A204.1 (cell line): ENCODE measurements at regions not wholly inside any gene's neighbourhood (a gene's known extent, or its start where the extent isn't known, plus 50 kb on each side); places are given as distances from the start of the nearest gene placed in this dataset.

Experiments
- FAIRE-seq: peaks from 2 replicates; lab custom pipeline; 2012; peaks lifted over from hg19 to GRCh38; lab: Jason Lieb, UNC

DNA sequence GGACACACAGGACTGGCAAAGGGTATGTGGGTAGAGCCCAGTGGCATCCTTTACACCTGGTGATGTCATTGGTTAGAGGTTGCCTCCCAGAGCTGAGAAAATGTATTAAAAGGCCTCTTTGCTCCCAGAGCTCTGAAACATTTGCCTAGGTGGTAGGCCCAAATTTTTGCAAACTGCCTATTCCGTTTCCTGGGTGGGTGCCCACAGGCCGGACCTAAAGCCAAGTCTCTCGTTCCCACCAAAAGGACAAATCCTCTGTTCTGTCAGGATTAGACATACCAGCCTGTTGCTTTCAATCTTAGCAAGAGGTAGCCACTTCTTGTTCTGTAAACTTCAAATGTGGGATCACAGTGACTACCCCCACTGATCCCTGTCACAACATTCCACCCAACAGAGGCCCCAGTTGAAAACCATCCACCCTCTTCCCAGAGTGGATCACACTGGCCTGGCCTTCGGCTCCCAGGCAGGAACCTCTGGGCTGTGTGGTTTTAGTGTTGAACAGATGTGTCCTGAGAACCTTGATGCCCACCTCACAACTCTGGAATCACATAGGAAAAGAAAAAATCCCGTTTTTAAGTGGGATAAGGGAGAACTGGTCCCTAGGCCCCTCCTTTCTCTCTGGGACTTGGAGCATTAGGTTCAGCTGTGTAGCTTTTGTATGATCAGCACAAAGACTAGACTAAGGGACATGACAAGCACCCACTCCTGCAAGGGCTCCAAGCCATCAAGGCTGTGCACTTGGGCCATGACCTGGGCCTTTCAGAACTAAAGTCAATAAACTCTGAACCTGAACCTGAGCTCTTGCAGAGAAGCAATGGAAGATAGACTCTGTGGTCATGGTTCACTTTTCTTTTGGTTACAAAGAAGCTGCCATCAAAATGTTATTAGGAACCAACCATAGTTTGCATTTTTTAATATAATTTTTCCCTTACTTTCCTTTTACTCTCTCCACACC is 211.3 kb downstream of the CYP26B1 start:
- FAIRE-seq = no peak

DNA sequence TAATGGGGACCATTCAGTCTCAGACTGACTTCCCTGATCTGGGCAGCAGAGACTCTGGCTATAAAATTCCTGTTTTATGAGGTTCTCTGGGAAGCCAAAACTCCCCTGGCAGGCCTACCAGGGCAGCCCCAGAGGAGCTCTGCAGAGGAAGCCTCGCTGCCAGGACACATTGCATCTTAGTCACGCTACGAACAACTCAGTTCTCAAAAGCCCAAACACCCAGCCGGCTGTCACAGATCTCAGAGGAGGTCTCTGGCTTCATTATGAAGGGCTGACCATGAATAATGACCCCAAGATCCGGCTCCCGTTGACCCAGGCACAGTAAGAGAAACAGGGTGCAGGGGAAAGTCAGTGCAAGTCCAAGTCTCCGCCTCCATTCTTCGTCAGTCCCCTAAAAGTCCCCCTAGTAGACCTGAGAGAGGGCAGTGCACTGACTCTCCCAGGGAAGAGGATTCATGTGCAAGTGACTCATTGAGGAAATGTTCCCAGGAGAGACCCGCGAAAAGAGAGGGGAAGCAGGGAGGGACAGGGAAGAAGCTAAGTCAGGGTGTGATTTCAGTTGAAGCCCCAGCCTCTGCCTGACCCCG is 212.3 kb downstream of the CYP26B1 start:
- no peak for FAIRE-seq

DNA sequence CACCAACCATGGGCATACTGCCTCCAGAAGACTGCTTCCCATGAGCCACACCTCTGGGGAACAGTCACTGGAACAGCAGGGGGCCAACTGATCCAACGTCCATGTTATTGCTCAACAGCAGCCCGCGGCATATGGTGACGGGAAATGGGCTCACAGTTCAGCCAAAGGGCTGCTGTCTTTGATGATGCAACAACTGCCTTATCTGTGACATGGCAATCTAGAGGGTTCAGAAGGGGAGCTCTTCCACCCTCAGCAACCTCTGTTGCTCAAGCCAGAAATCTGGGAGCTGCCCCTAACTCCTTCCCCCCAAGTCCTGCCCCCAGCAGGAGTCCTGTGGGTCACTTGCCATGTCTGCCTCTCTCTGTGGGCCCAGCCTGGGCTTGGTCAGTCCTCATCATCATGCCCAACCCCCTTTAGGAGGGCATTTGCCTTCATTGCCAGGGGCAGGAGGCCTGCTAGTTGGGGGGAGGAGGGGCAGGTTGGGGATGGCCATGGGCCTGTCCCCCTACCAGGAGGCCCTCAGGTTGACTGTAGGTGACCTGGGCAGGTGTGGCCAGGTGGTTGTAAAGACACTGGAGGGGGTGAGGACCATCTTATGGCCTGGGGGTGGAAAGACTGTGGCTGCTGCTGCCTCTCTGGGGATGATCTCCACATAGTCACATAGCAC is 212.9 kb downstream of the CYP26B1 start:
- FAIRE-seq = no peak

DNA sequence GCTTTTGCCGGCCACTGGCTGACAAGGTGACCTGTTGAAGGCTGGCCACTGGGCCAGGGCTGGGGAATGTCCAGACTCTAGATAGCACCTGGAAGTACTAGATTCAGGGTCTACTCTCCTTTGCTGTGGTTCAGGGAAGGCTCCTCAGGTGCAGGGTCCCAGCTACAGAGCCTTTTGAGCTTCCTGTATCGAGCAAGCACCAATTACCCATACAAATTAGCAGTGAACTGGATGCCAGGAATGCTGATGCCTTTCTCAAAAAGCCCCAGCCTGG is 213.4 kb downstream of the CYP26B1 start:
- FAIRE-seq = no peak

- no peak for FAIRE-seq
Measured at GRCh38 chr2:71933467-71934319, 214.0 kb downstream of the CYP26B1 start.

GRCh38 chr2:71932780-71933466 is 214.7 kb downstream of the CYP26B1 start:
- no peak for FAIRE-seq

GRCh38 chr2:71932037-71932779 is 215.5 kb downstream of the CYP26B1 start:
- FAIRE-seq = no peak

DNA sequence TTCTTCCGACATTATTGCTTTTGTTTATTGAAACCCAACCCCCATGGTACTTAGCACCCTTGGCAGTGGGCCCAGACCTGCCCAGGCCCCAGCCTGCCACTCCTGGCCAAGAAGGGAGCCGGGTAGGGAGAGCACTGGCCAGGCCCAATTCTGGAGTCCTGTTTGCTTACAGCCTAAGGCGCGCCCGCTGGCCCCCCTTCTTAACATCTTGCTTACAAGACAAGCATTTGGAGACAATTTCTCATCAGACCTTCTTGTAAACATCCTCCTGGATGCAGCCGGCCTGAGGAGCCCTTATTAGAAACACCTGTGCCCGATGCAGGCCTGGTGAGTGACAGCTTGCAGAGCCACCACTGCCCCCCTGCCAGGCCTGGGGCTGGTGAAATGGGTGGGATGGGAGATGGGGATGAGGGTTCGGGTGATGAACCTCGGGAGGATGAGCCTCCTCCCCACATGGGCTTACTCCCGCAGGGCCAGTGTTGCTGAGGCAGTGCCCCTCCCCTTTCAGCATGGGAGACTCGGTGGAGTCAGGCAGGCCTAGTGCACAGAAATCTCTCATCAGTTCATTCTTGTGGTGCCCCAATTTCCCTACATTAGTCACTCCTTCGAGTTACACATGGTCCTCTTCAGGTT is 217.5 kb downstream of the CYP26B1 start:
- FAIRE-seq = no peak

DNA sequence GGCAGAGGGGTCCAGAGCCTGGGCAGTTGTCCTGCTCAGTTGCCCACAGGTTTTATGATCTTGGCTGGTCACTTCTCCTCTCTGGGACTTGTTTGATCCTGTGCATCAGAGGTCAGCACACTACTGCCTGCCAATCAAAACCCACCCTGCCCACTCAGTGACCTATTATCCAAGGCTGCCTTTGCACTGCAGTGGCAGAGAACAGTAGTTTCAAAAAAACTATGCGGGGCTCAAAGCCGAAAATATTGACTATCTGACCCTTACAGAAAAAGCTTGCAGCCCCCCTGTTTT is 218.2 kb downstream of the CYP26B1 start:
- no peak for FAIRE-seq

- FAIRE-seq = no peak
Measured at GRCh38 chr2:71928734-71929481, 218.8 kb downstream of the CYP26B1 start.

DNA sequence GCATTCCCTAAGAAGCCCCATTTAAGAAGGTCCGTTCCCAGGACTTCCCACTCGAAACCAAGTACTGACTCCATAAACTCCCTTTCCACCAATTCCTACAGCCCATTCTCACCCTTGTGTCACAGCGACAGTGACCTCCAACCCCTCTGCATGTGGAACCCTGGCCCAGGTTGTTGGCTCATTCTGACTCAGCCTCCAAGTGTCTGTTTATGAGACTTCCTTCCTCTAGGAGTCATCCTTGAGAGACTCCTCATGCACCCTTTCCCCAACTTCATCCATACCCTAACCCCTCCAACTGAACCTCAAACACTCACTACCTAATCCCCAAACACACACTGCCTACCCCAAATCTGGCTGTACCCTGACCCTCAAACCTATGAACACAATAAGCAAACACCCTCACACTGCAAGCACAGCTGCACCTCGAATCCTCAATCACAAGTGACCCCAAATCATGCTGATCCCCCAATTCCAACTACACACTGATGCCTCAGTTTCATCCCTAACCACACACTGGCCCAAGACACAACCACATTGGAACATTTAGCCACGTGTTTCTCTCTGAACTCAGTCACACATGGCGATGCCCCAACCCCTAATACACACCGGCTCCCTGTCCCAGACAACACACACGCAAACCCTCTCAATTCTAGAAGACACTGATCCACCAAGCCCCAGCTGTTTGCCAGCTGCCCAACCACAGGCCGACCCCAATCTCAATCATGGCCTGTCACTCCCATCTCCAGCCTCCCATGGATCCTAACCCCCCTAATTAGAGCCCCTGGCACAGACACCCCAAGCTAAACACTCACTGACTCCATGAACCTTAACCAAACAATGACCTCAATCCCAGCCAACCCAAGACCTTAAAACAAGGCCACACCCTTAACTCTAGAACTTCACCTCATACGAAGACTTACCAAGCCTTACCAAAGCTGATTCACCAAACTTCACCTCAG is 219.6 kb downstream of the CYP26B1 start:
- FAIRE-seq = no peak

DNA sequence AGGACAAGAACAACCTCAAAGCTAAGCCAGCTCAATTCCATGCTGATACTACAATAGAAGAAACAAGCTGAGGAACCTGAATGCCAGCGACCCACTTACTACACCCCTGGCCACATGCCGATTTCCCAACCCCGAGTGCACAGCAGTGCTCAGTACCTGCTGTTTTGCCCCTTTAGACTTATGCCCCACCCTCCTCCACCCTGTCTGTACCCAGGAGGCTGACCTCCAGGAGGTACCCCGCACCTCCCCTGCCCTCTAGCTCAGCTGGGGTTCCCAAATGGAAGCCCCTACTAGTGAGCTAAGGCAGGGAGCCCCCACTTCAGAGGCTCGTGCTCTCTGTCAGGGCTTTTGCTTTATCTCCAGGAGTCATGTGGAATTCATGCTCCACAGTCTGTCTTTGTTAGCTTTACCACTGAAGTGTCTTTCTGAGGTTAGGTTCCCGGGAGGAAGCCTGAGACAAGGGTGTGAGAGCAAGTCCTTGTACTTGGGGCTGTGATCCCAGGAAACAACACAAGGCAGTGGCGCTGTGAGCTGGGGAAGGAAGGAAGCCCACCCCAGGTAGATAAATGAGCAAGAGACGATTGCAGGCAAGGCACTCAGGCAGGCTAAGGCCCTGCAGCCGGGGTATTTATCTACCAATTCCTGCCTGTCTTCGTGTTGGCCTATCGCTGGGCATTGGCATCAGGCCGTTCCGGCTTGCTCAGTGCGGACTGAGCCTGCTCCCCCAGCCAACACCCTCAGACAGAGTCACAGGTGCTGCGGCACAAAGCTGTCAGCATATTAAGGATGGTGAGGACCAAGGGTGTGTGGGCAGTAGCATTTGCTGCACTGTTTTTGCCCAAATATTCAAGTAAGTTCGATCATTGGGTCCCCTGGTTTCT is 220.5 kb downstream of the CYP26B1 start:
- no peak for FAIRE-seq

GRCh38 chr2:71926089-71926447 is 221.6 kb downstream of the CYP26B1 start:
- no peak for FAIRE-seq

DNA sequence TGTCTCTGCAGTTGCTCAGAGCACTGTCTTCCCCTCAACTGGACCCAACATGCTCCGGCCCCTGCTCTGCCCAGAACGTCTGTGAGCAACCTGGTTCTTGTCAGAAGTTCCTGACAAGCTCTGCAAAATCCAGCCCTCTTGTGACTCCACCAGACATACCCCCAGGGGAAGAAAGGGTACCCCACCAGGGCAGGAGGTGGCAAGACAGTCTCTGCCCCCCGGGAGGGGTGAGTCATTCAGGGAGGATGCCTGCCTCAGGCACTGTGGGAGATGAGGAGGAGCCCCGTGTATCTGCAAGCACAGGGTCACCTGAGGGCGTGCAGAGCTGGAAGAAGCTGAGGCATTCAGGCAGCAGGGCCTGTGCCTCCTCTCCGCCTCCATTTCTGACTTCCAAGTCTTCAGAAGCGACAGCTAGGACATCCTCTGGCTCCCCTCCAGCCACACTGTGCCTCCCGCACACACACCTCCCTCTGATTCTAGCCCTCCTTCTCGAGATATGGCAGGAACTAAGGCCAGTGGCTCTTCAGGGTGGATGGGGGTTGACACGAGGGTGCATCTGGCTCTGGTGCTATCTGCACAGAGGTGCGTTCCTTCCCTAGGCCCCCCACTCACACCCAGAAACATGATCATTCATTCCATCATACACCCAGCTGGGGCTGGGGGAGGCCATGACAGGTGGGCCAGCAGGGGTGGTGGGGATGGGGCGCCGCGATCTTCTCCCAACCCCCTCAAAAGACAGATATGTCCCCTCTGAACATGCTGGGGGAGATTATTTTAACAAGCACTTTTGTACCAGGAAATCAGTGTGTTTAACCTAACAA is 222.2 kb downstream of the CYP26B1 start:
- no peak for FAIRE-seq

DNA sequence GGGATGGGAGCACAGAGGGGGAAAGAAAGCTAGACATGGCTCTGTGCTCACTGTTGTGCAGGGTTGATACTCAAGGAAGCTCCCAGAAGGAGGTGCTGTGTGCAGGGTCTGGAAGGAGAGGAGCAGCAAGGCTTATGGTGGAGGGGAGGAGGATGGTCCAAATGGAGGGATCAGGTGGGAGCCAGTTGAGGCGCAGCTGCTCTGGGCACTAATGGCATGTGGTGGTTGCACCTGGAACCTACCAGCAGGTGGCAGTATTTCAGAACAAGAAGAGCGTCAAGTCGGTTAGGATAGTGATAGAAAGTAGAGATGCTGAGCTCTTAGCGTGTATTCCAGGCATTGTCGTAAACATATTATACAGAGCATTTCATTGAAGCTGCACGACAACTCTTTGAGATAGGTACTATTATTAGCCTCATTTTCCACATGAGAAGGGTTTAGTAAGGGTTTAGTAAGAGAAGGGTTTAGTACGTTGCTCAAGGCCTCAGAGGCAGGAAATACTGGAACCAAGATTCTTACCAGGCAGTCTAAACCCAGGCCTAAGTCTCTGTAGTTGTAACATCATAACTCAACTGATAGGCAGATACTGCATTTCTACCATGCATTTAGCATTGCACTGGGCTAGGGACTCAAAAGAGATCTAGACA is 223.7 kb downstream of the CYP26B1 start:
- FAIRE-seq = peak; percentile 21

GRCh38 chr2:71923143-71923525 is 224.5 kb downstream of the CYP26B1 start:
- no peak for FAIRE-seq
